ENCODE measurements at regions not wholly inside any gene's neighbourhood (a gene's known extent, or its start where the extent isn't known, plus 50 kb on each side); places are given as distances from the start of the nearest gene placed in this dataset.

DNA sequence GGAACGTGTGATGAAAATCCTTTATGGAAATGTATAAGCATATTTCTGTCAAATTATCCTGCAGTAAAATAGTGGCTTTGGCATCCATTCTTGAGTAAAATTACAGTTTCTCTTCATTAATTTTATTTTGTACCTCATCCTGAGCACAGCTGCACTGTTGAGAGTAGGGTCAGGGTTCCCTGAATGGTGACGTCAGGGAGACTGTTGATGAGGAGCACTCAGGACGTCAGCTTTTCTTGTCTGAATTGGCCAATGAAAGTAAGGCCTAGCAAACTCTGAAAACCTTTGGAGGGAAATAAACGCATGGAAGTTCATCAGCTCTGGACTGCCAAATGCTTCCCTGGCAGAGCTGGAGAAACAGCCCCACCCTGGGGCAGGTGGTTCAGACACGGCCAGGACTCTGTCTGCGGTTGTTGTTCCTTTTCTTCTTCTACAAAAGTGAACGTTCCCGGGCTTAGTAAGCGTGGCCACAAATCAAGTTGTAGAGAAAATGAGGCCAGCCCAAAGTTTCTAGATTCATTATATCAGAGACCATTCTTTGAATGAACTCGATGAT lies 179.7 kb upstream of the EXOC2 start:
- H3K4me1 ChIP-seq (ENCODE audit: control insufficient read depth in 2 of 2, insufficient read depth in 2 of 2, low read length in 2 of 2): no peaks in the 10 kb centered on the region
- Mint-ChIP-seq H3K27me3 (peaks cover 17 to 56% (median 33%) of the 10 kb centered on the region in 5 donors), H3K27ac (no peak overlapping the region), H3K4me3 (no peak overlapping the region), H3K9me3 (peaks cover 0 to 3% (median 0%) of the 10 kb centered on the region in 11 donors), H3K4me1 (no peaks in the 10 kb centered on the region), H3K36me3 (no peaks in the 10 kb centered on the region)
- ChIA-PET POLR2A (no interaction called here), CTCF (no interaction called here)
- no peak overlapping the region for H3K4me3 ChIP-seq (ENCODE audit: low read length)
- ATAC-seq (no peak), DNase-seq (no peak)
- no peaks in the 10 kb centered on the region for H3K36me3 ChIP-seq (ENCODE audit: control insufficient read depth in 2 of 3, insufficient read depth in 3 of 3, low read length in 3 of 3)
- H3K27me3 ChIP-seq (ENCODE audit: control insufficient read depth in 2 of 2, insufficient read depth in 2 of 2, low read length in 2 of 2): no peaks in the 10 kb centered on the region
- H3K9me3 ChIP-seq (ENCODE audit: control insufficient read depth in 2 of 3, low read length in 3 of 3): no peaks in the 10 kb centered on the region
- no peak overlapping the region for H3K27ac ChIP-seq (ENCODE audit: low read depth, low read length)
- intact Hi-C loops (cut with micrococcal nuclease): no loop called here

DNA sequence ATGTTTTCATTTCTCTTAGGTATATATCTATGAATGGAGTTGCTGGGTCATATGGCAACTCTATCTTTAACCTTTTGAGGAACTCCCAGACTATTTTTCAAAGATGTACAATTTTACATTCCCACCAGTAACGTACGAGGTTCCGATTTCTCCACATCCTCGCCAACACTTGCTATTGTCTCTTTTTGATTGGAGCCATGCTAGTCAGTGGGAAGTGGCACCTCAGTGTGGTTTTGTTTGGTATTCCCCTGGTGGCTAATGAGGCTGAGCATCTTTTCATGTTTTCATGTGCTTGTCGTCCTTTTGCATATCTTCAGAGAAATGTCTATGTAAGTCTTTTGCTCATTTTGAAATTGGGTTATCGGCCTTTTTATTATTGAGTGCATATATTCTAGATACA lies 178.6 kb upstream of the EXOC2 start:
- H3K36me3 ChIP-seq (ENCODE audit: control insufficient read depth in 2 of 3, insufficient read depth in 3 of 3, low read length in 3 of 3): no peaks in the 10 kb centered on the region
- H3K4me3 Mint-ChIP-seq: no peak overlapping the region
- DNase-seq (no peak), ATAC-seq (no peak)
- peaks cover 15 to 51% (median 35%) of the 10 kb centered on the region in 5 donors for H3K27me3 Mint-ChIP-seq
- H3K4me1 Mint-ChIP-seq: no peaks in the 10 kb centered on the region
- ChIA-PET POLR2A (no interaction called here), CTCF (no interaction called here)
- H3K4me1 ChIP-seq (ENCODE audit: control insufficient read depth in 2 of 2, insufficient read depth in 2 of 2, low read length in 2 of 2): no peaks in the 10 kb centered on the region
- H3K4me3 ChIP-seq (ENCODE audit: low read length): no peak overlapping the region
- H3K9me3 Mint-ChIP-seq: peaks cover 0 to 6% (median 0%) of the 10 kb centered on the region in 11 donors
- intact Hi-C loops (cut with micrococcal nuclease): no loop called here
- no peak overlapping the region for H3K27ac Mint-ChIP-seq
- no peaks in the 10 kb centered on the region for H3K27me3 ChIP-seq (ENCODE audit: control insufficient read depth in 2 of 2, insufficient read depth in 2 of 2, low read length in 2 of 2)
- no peaks in the 10 kb centered on the region for H3K36me3 Mint-ChIP-seq
- H3K27ac ChIP-seq (ENCODE audit: low read depth, low read length): no peak overlapping the region
- H3K9me3 ChIP-seq (ENCODE audit: control insufficient read depth in 2 of 3, low read length in 3 of 3): no peaks in the 10 kb centered on the region

DNA sequence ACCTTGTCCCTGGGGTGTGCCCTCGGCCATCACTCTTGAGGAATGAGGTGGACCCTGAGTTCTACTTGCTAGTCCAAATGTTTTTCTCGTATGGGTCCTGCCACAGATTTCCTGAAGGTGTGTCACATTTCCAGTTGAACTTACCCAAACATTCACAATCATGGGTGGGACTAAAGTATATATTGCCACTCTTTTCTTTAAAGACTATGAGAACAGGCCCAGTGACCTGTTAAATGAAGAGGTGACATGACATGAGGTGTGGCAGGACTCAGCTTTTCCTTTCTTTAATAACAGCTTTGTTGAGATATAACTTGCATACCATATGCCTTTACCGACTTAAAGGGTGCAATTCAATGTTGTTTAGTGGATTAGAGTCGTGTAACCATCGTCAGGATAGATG lies 177.2 kb upstream of the EXOC2 start:
- Histone ChIP-seq H3K9me3 (ENCODE audit: control insufficient read depth in 2 of 3, low read length in 3 of 3) (no peaks in the 10 kb centered on the region), H3K4me3 (ENCODE audit: low read length) (no peak overlapping the region), H3K36me3 (ENCODE audit: control insufficient read depth in 2 of 3, insufficient read depth in 3 of 3, low read length in 3 of 3) (no peaks in the 10 kb centered on the region), H3K27ac (ENCODE audit: low read depth, low read length) (no peak overlapping the region), H3K4me1 (ENCODE audit: control insufficient read depth in 2 of 2, insufficient read depth in 2 of 2, low read length in 2 of 2) (no peaks in the 10 kb centered on the region), H3K27me3 (ENCODE audit: control insufficient read depth in 2 of 2, insufficient read depth in 2 of 2, low read length in 2 of 2) (peaks cover 0 to 8% of the 10 kb centered on the region in 2 donors)
- DNase-seq (no peak), ATAC-seq (no peak)
- Mint-ChIP-seq H3K27ac (no peak overlapping the region), H3K4me1 (no peaks in the 10 kb centered on the region), H3K4me3 (no peak overlapping the region), H3K27me3 (peaks cover 13 to 58% (median 26%) of the 10 kb centered on the region in 5 donors), H3K36me3 (no peaks in the 10 kb centered on the region), H3K9me3 (peaks cover 0 to 6% (median 0%) of the 10 kb centered on the region in 11 donors)
- ChIA-PET POLR2A (no interaction called here), CTCF (no interaction called here)
- intact Hi-C loops (cut with micrococcal nuclease): no loop called here

DNA sequence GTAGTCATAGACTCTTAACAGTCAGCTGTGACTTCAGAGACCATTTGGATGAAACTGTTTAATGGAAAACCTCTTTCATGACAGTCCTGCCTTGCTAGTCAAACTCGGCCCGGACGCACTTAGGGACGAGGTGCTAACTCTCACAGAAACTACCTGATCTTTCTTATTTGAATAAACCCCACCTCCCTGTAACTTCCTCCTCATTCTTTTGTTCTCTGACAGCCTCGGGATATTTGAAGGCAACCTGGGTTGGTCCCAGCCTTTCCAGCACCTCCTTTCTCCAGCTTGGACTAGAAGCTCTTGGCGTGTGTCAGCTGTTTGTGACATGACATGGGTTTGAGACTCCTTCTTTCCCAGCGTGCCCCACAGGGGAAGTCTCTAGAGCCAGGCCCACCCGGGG lies 175.3 kb upstream of the EXOC2 start:
- no peaks in the 10 kb centered on the region for H3K36me3 ChIP-seq (ENCODE audit: control insufficient read depth in 2 of 3, insufficient read depth in 3 of 3, low read length in 3 of 3)
- no peak overlapping the region for H3K27ac ChIP-seq (ENCODE audit: low read depth, low read length)
- peaks cover 3 to 8% of the 10 kb centered on the region in 2 donors for H3K27me3 ChIP-seq (ENCODE audit: control insufficient read depth in 2 of 2, insufficient read depth in 2 of 2, low read length in 2 of 2)
- peaks cover 0 to 5% (median 0%) of the 10 kb centered on the region in 11 donors for H3K9me3 Mint-ChIP-seq
- POLR2A ChIA-PET: no interaction called here
- CTCF ChIA-PET: no interaction called here
- H3K4me3 Mint-ChIP-seq: no peak overlapping the region
- H3K4me1 Mint-ChIP-seq: no peaks in the 10 kb centered on the region
- H3K36me3 Mint-ChIP-seq: no peaks in the 10 kb centered on the region
- ATAC-seq (no peak), DNase-seq (no peak)
- no peaks in the 10 kb centered on the region for H3K4me1 ChIP-seq (ENCODE audit: control insufficient read depth in 2 of 2, insufficient read depth in 2 of 2, low read length in 2 of 2)
- intact Hi-C loops (cut with micrococcal nuclease): no loop called here
- no peak overlapping the region for H3K4me3 ChIP-seq (ENCODE audit: low read length)
- no peaks in the 10 kb centered on the region for H3K9me3 ChIP-seq (ENCODE audit: control insufficient read depth in 2 of 3, low read length in 3 of 3)
- H3K27me3 Mint-ChIP-seq: peaks cover 8 to 53% (median 32%) of the 10 kb centered on the region in 5 donors
- no peak overlapping the region for H3K27ac Mint-ChIP-seq

DNA sequence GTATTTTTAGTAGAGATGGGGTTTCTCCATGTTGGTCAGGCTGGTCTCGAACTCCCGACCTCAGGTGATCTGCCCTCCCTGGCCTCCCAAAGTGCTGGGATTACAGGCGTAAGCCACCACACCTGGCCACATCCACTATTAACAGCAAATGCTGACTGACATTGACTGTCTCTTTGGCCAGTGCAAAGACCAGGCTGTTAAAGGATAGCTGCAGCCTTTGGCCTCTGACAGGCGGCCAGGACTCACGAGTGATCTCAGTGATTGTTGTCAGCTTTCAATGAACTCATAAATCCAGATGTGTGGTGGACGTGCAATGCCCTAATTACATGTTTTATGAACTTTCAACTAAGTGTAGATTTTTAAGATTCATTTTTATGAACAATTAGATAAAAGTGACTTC lies 174.4 kb upstream of the EXOC2 start:
- ATAC-seq (no peak), DNase-seq (no peak)
- no peaks in the 10 kb centered on the region for H3K36me3 ChIP-seq (ENCODE audit: control insufficient read depth in 2 of 3, insufficient read depth in 3 of 3, low read length in 3 of 3)
- no peaks in the 10 kb centered on the region for H3K36me3 Mint-ChIP-seq
- no peak overlapping the region for H3K4me3 ChIP-seq (ENCODE audit: low read length)
- intact Hi-C loops (cut with micrococcal nuclease): no loop called here
- no peaks in the 10 kb centered on the region for H3K4me1 Mint-ChIP-seq
- peaks cover 3 to 8% of the 10 kb centered on the region in 2 donors for H3K27me3 ChIP-seq (ENCODE audit: control insufficient read depth in 2 of 2, insufficient read depth in 2 of 2, low read length in 2 of 2)
- no peak overlapping the region for H3K27ac Mint-ChIP-seq
- peaks cover 5 to 46% (median 31%) of the 10 kb centered on the region in 5 donors for H3K27me3 Mint-ChIP-seq
- H3K4me3 Mint-ChIP-seq: no peak overlapping the region
- ChIA-PET CTCF (no interaction called here), POLR2A (no interaction called here)
- H3K4me1 ChIP-seq (ENCODE audit: control insufficient read depth in 2 of 2, insufficient read depth in 2 of 2, low read length in 2 of 2): no peaks in the 10 kb centered on the region
- no peak overlapping the region for H3K27ac ChIP-seq (ENCODE audit: low read depth, low read length)
- H3K9me3 ChIP-seq (ENCODE audit: control insufficient read depth in 2 of 3, low read length in 3 of 3): no peaks in the 10 kb centered on the region
- H3K9me3 Mint-ChIP-seq: peaks cover 0 to 4% (median 0%) of the 10 kb centered on the region in 11 donors

DNA sequence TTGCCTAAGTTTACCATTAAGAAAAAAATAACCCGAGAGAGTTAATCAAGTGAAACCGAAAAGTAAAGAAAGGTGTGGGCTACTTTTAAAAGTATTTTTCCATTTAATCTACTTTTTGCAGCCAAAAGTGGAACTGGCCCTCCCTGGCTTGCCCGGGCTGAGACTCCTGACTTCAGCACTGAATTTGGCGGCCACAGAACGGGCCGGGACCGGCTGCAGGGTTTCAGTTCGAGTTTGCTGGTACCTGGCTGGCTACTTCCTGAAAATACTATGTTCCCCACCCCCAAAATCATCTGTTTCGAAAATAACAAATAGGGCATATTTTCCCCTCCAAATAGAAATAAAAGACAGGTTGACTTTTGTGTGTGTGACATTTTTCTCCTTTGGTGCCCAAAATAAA lies 173.4 kb upstream of the EXOC2 start:
- Mint-ChIP-seq H3K4me1 (no peaks in the 10 kb centered on the region), H3K9me3 (peaks cover 0 to 4% (median 0%) of the 10 kb centered on the region in 11 donors), H3K27ac (no peak overlapping the region), H3K4me3 (no peak overlapping the region), H3K36me3 (no peaks in the 10 kb centered on the region), H3K27me3 (peaks cover 9 to 45% (median 32%) of the 10 kb centered on the region in 5 donors)
- ATAC-seq (no peak), DNase-seq (no peak)
- intact Hi-C loops (cut with micrococcal nuclease): no loop called here
- no peaks in the 10 kb centered on the region for H3K9me3 ChIP-seq (ENCODE audit: control insufficient read depth in 2 of 3, low read length in 3 of 3)
- no peak overlapping the region for H3K27ac ChIP-seq (ENCODE audit: low read depth, low read length)
- H3K36me3 ChIP-seq (ENCODE audit: control insufficient read depth in 2 of 3, insufficient read depth in 3 of 3, low read length in 3 of 3): no peaks in the 10 kb centered on the region
- no peaks in the 10 kb centered on the region for H3K4me1 ChIP-seq (ENCODE audit: control insufficient read depth in 2 of 2, insufficient read depth in 2 of 2, low read length in 2 of 2)
- POLR2A ChIA-PET: no interaction called here
- H3K4me3 ChIP-seq (ENCODE audit: low read length): no peak overlapping the region
- CTCF ChIA-PET: no interaction called here
- peaks cover 3 to 8% of the 10 kb centered on the region in 2 donors for H3K27me3 ChIP-seq (ENCODE audit: control insufficient read depth in 2 of 2, insufficient read depth in 2 of 2, low read length in 2 of 2)

DNA sequence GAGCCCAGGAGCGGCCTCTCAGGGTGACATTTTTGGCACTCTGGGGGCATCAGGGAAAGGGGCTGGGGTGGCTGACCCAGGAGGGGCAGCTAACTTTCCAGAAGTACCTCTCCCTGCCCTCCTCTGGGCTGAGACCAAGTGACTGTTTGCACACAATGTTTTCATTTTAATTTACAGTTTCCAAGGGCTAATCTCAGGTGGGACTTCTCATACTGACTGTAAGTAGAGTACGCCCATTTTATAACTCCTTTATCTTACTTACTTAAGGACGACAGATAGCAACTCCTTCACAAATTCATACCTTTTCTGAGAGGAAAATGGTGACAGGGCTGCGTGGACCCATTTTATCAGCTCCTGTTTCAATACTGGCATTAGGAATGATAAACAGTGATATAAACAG lies 172.9 kb upstream of the EXOC2 start:
- CTCF ChIA-PET: no interaction called here
- Mint-ChIP-seq H3K27ac (no peak overlapping the region), H3K27me3 (peaks cover 9 to 49% (median 31%) of the 10 kb centered on the region in 5 donors), H3K36me3 (no peaks in the 10 kb centered on the region), H3K4me3 (no peak overlapping the region), H3K9me3 (peaks cover 0 to 4% (median 0%) of the 10 kb centered on the region in 11 donors), H3K4me1 (no peaks in the 10 kb centered on the region)
- no peak overlapping the region for H3K27ac ChIP-seq (ENCODE audit: low read depth, low read length)
- no peak overlapping the region for H3K4me3 ChIP-seq (ENCODE audit: low read length)
- H3K27me3 ChIP-seq (ENCODE audit: control insufficient read depth in 2 of 2, insufficient read depth in 2 of 2, low read length in 2 of 2): peaks cover 3 to 8% of the 10 kb centered on the region in 2 donors
- H3K36me3 ChIP-seq (ENCODE audit: control insufficient read depth in 2 of 3, insufficient read depth in 3 of 3, low read length in 3 of 3): no peaks in the 10 kb centered on the region
- no peaks in the 10 kb centered on the region for H3K4me1 ChIP-seq (ENCODE audit: control insufficient read depth in 2 of 2, insufficient read depth in 2 of 2, low read length in 2 of 2)
- intact Hi-C loops (cut with micrococcal nuclease): no loop called here
- no peak for DNase-seq
- no peaks in the 10 kb centered on the region for H3K9me3 ChIP-seq (ENCODE audit: control insufficient read depth in 2 of 3, low read length in 3 of 3)
- POLR2A ChIA-PET: no interaction called here
- no peak for ATAC-seq
